ENCODE measurements at regions not wholly inside any gene's neighbourhood (a gene's known extent, or its start where the extent isn't known, plus 50 kb on each side); places are given as distances from the start of the nearest gene placed in this dataset.

- Histone ChIP-seq H3K4me1 (ENCODE audit: control insufficient read depth in 1 of 2, extremely low read depth in 1 of 2, insufficient read depth in 2 of 2, low read length in 2 of 2) (no peaks in the 10 kb centered on the region), H3K36me3 (ENCODE audit: control insufficient read depth in 2 of 2, extremely low read depth in 1 of 2, insufficient read depth in 1 of 2, low read length in 1 of 2) (no peaks in the 10 kb centered on the region), H3K9me3 (no peaks in the 10 kb centered on the region), H3K4me3 (ENCODE audit: control insufficient read depth in 1 of 2, extremely low read depth in 1 of 2, low read length in 1 of 2) (no peak overlapping the region), H3K27me3 (replicated peaks in 1 of 2; ENCODE audit: control insufficient read depth in 2 of 2, extremely low read depth in 1 of 2, insufficient read depth in 2 of 2, low read length in 1 of 2) (no peaks in the 10 kb centered on the region), H3K27ac (ENCODE audit: low read length) (no peak overlapping the region)
- H3K9me3 Mint-ChIP-seq, result no peaks in the 10 kb centered on the region
- no peak for ATAC-seq (replicated peaks in 1 of 4)
- DNase-seq, result no peak
- H3K4me3 Mint-ChIP-seq, result no peak overlapping the region
- ChIA-PET POLR2A (no interaction called here), CTCF (no interaction called here)
- WGBS (ENCODE audit: insufficient coverage), result 60% methylated on average over 1 of the region's 2 CpGs
- H3K36me3 Mint-ChIP-seq, result no peaks in the 10 kb centered on the region
- no peak overlapping the region for H3K27ac Mint-ChIP-seq
- H3K4me1 Mint-ChIP-seq, result no peaks in the 10 kb centered on the region
- H3K27me3 Mint-ChIP-seq, result no peaks in the 10 kb centered on the region
Observed at GRCh38 chr6:154596009-154596408, 85.5 kb upstream of the CNKSR3 start.

GRCh38 chr6:154596701-154597100 lies 86.2 kb upstream of the CNKSR3 start:
- no peak overlapping the region for H3K27ac Mint-ChIP-seq
- no peaks in the 10 kb centered on the region for H3K4me1 Mint-ChIP-seq
- H3K36me3 ChIP-seq (ENCODE audit: control insufficient read depth in 2 of 2, extremely low read depth in 1 of 2, insufficient read depth in 1 of 2, low read length in 1 of 2), result no peaks in the 10 kb centered on the region
- ATAC-seq (replicated peaks in 1 of 4) (no peak), DNase-seq (no peak)
- no peak overlapping the region for H3K4me3 Mint-ChIP-seq
- no peaks in the 10 kb centered on the region for H3K27me3 Mint-ChIP-seq
- no peak overlapping the region for H3K4me3 ChIP-seq (ENCODE audit: control insufficient read depth in 1 of 2, extremely low read depth in 1 of 2, low read length in 1 of 2)
- no peaks in the 10 kb centered on the region for H3K36me3 Mint-ChIP-seq
- H3K27me3 ChIP-seq (replicated peaks in 1 of 2; ENCODE audit: control insufficient read depth in 2 of 2, extremely low read depth in 1 of 2, insufficient read depth in 2 of 2, low read length in 1 of 2), result no peaks in the 10 kb centered on the region
- H3K4me1 ChIP-seq (ENCODE audit: control insufficient read depth in 1 of 2, extremely low read depth in 1 of 2, insufficient read depth in 2 of 2, low read length in 2 of 2), result no peaks in the 10 kb centered on the region
- CTCF ChIA-PET, result interaction anchor here in 1 of 2 donors (0.5 kb wide), 1 partner anchor 130 kb away, joined by 5 read pairs; no protein-coding TSS in a partner anchor
- WGBS (ENCODE audit: insufficient coverage), result 83% methylated on average over 1 of the region's 2 CpGs
- H3K27ac ChIP-seq (ENCODE audit: low read length), result no peak overlapping the region
- POLR2A ChIA-PET, result no interaction called here
- H3K9me3 Mint-ChIP-seq, result no peaks in the 10 kb centered on the region
- H3K9me3 ChIP-seq, result no peaks in the 10 kb centered on the region

DNA sequence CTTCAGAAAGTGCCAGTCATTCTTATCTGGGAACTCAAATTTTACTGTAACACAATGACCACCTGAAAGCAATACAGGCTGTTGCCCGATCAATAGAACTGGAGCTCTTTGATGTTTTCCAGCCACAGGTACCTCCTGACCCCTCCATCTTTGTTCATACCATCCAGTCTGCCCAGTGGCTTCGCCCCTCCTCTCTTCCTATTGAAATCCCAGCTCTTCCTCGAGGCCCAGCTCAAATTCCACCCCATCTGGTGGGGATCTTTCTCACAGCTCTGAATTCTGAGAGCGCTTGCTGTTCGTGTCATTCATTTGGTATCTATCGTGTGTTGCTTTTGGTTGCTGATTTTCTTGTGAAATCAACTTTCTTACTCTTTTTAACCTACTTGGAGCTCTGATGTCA lies 87.9 kb upstream of the CNKSR3 start:
- ChIA-PET POLR2A (interaction anchor here in 1 of 2 donors (0.7 kb wide), 1 partner anchor 13 kb away, joined by 3 read pairs; no protein-coding TSS in a partner anchor), CTCF (no interaction called here)
- Histone ChIP-seq H3K36me3 (ENCODE audit: control insufficient read depth in 2 of 2, extremely low read depth in 1 of 2, insufficient read depth in 1 of 2, low read length in 1 of 2) (no peaks in the 10 kb centered on the region), H3K4me1 (ENCODE audit: control insufficient read depth in 1 of 2, extremely low read depth in 1 of 2, insufficient read depth in 2 of 2, low read length in 2 of 2) (no peaks in the 10 kb centered on the region), H3K4me3 (ENCODE audit: control insufficient read depth in 1 of 2, extremely low read depth in 1 of 2, low read length in 1 of 2) (no peak overlapping the region), H3K9me3 (no peaks in the 10 kb centered on the region), H3K27me3 (replicated peaks in 1 of 2; ENCODE audit: control insufficient read depth in 2 of 2, extremely low read depth in 1 of 2, insufficient read depth in 2 of 2, low read length in 1 of 2) (no peaks in the 10 kb centered on the region), H3K27ac (ENCODE audit: low read length) (no peak overlapping the region)
- ATAC-seq (replicated peaks in 1 of 4), result no peak
- H3K9me3 Mint-ChIP-seq, result no peaks in the 10 kb centered on the region
- no peaks in the 10 kb centered on the region for H3K4me1 Mint-ChIP-seq
- H3K36me3 Mint-ChIP-seq, result no peaks in the 10 kb centered on the region
- H3K27me3 Mint-ChIP-seq, result no peaks in the 10 kb centered on the region
- H3K4me3 Mint-ChIP-seq, result no peak overlapping the region
- no peak for DNase-seq
- H3K27ac Mint-ChIP-seq, result no peak overlapping the region
- WGBS (ENCODE audit: insufficient coverage), result 62% methylated on average over 3 of the region's 6 CpGs

- ChIA-PET POLR2A (no interaction called here), CTCF (no interaction called here)
- Histone ChIP-seq H3K4me3 (ENCODE audit: control insufficient read depth in 1 of 2, extremely low read depth in 1 of 2, low read length in 1 of 2) (no peak overlapping the region), H3K9me3 (no peaks in the 10 kb centered on the region), H3K36me3 (ENCODE audit: control insufficient read depth in 2 of 2, extremely low read depth in 1 of 2, insufficient read depth in 1 of 2, low read length in 1 of 2) (no peaks in the 10 kb centered on the region), H3K4me1 (ENCODE audit: control insufficient read depth in 1 of 2, extremely low read depth in 1 of 2, insufficient read depth in 2 of 2, low read length in 2 of 2) (peaks cover 0 to 18% of the 10 kb centered on the region in 2 experiments), H3K27me3 (replicated peaks in 1 of 2; ENCODE audit: control insufficient read depth in 2 of 2, extremely low read depth in 1 of 2, insufficient read depth in 2 of 2, low read length in 1 of 2) (peaks cover 0 to 8% of the 10 kb centered on the region in 2 experiments), H3K27ac (ENCODE audit: low read length) (no peak overlapping the region)
- WGBS (ENCODE audit: insufficient coverage), result no CpG with 5 or more reads among the region's 5 CpGs
- Mint-ChIP-seq H3K27ac (no peak overlapping the region), H3K27me3 (no peaks in the 10 kb centered on the region), H3K36me3 (no peaks in the 10 kb centered on the region), H3K9me3 (no peaks in the 10 kb centered on the region), H3K4me1 (peaks cover 23 to 26% (median 24%) of the 10 kb centered on the region in 3 donors), H3K4me3 (no peak overlapping the region)
- ATAC-seq (replicated peaks in 1 of 4), result no peak
- no peak for DNase-seq
Observed at GRCh38 chr6:154602296-154602695, 91.8 kb upstream of the CNKSR3 start.

DNA sequence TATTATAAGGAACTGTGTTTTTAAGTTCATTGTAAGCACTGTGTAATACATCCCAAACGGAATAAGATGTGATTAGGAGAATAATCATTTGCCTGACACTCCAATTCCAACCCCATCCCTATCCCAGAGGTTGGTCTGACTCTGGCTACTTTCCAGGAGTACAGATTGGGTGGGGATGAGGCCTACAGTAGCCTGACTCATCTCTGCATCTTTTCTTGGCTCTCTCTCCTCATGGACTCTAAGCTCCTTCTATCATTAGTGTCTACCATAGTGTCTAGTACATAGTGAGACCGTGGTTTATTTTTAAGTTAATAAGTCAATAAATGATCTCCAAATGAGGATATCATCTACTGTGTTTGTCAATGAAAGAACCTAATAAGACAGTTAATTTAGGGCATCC lies 92.2 kb upstream of the CNKSR3 start:
- Histone ChIP-seq H3K27me3 (replicated peaks in 1 of 2; ENCODE audit: control insufficient read depth in 2 of 2, extremely low read depth in 1 of 2, insufficient read depth in 2 of 2, low read length in 1 of 2) (peaks cover 0 to 8% of the 10 kb centered on the region in 2 experiments), H3K27ac (ENCODE audit: low read length) (no peak overlapping the region), H3K4me1 (ENCODE audit: control insufficient read depth in 1 of 2, extremely low read depth in 1 of 2, insufficient read depth in 2 of 2, low read length in 2 of 2) (peaks cover 0 to 19% of the 10 kb centered on the region in 2 experiments), H3K36me3 (ENCODE audit: control insufficient read depth in 2 of 2, extremely low read depth in 1 of 2, insufficient read depth in 1 of 2, low read length in 1 of 2) (no peaks in the 10 kb centered on the region), H3K4me3 (ENCODE audit: control insufficient read depth in 1 of 2, extremely low read depth in 1 of 2, low read length in 1 of 2) (no peak overlapping the region), H3K9me3 (no peaks in the 10 kb centered on the region)
- Mint-ChIP-seq H3K9me3 (no peaks in the 10 kb centered on the region), H3K4me1 (peaks cover 24 to 27% (median 24%) of the 10 kb centered on the region in 3 donors), H3K4me3 (no peak overlapping the region), H3K36me3 (no peaks in the 10 kb centered on the region), H3K27me3 (no peaks in the 10 kb centered on the region), H3K27ac (no peak overlapping the region)
- WGBS (ENCODE audit: insufficient coverage), result no CpG with 5 or more reads among the region's 2 CpGs
- CTCF ChIA-PET, result no interaction called here
- POLR2A ChIA-PET, result no interaction called here
- no peak for DNase-seq
- no peak for ATAC-seq (replicated peaks in 1 of 4)

- H3K9me3 Mint-ChIP-seq, result no peaks in the 10 kb centered on the region
- no peak overlapping the region for H3K4me3 Mint-ChIP-seq
- Histone ChIP-seq H3K4me1 (ENCODE audit: control insufficient read depth in 1 of 2, extremely low read depth in 1 of 2, insufficient read depth in 2 of 2, low read length in 2 of 2) (peaks cover 0 to 19% of the 10 kb centered on the region in 2 experiments), H3K36me3 (ENCODE audit: control insufficient read depth in 2 of 2, extremely low read depth in 1 of 2, insufficient read depth in 1 of 2, low read length in 1 of 2) (no peaks in the 10 kb centered on the region), H3K27ac (ENCODE audit: low read length) (no peak overlapping the region), H3K9me3 (no peaks in the 10 kb centered on the region), H3K27me3 (replicated peaks in 1 of 2; ENCODE audit: control insufficient read depth in 2 of 2, extremely low read depth in 1 of 2, insufficient read depth in 2 of 2, low read length in 1 of 2) (peaks cover 0 to 8% of the 10 kb centered on the region in 2 experiments), H3K4me3 (ENCODE audit: control insufficient read depth in 1 of 2, extremely low read depth in 1 of 2, low read length in 1 of 2) (no peak overlapping the region)
- no peak for ATAC-seq (replicated peaks in 1 of 4)
- WGBS (ENCODE audit: insufficient coverage), result 97% methylated on average over 5 of the region's 8 CpGs
- no peak for DNase-seq
- CTCF ChIA-PET, result no interaction called here
- H3K27ac Mint-ChIP-seq, result no peak overlapping the region
- POLR2A ChIA-PET, result no interaction called here
- H3K4me1 Mint-ChIP-seq, result peaks cover 24 to 28% (median 24%) of the 10 kb centered on the region in 3 donors
- no peaks in the 10 kb centered on the region for H3K27me3 Mint-ChIP-seq
- H3K36me3 Mint-ChIP-seq, result no peaks in the 10 kb centered on the region
Observed at GRCh38 chr6:154604119-154604518, 93.6 kb upstream of the CNKSR3 start.
